Tibial artery (tissue), 4 donors: ENCODE measurements at regions not wholly inside any gene's neighbourhood (a gene's known extent, or its start where the extent isn't known, plus 50 kb on each side); places are given as distances from the start of the nearest gene placed in this dataset.

Experiments used
- DNase-seq, 2 donors: peaks; one replicate each; pipeline ENCODE4 v3.0.0-alpha.2; 2019
- H3K27ac ChIP-seq, 2 donors: fragments of 200-600 bp; sonication (generic) in 1 of 2; 1 replicate in 1 of 2; 2 replicates in 1 of 2; pipeline ENCODE4 v1.5.1; 2018 to 2019; ENCODE audit warnings: mild to moderate bottlenecking in 1 of 2
- H3K27me3 ChIP-seq, 2 donors: fragments of 200-600 bp; sonication (generic) in 1 of 2; one replicate each; pipeline versions ENCODE4 v1.5.1 to v1.6.0; 2016 to 2019
- H3K36me3 ChIP-seq, 3 donors: fragments of 200-600 bp; sonication (generic) in 2 of 3; one replicate each; pipeline ENCODE4 v1.5.1; 2016 to 2019; ENCODE audit warnings: mild to moderate bottlenecking in 2 of 3
- H3K4me1 ChIP-seq, 4 donors: fragments of 200-600 bp; sonication (generic) in 2 of 4; 1 replicate in 3 of 4; 2 replicates in 1 of 4; pipeline ENCODE4 v1.5.1; 2016 to 2019
- H3K4me3 ChIP-seq, 2 donors: fragments of 200-600 bp; sonication (generic) in 1 of 2; 1 replicate in 1 of 2; 2 replicates in 1 of 2; pipeline ENCODE4 v1.5.1; 2018 to 2019; ENCODE audit warnings: mild to moderate bottlenecking in 2 of 2
- H3K9me3 ChIP-seq, 3 donors: fragments of 200-600 bp; sonication (generic) in 1 of 3; one replicate each; pipeline ENCODE4 v1.5.1; 2016 to 2019
- intact Hi-C: fragments of 100-400 bp; cut with DNase I; formaldehyde crosslinking; loops from one replicate; pipeline ENCODE4 v1.15.0; 2023; ENCODE audit warnings: low total_unique reads
- TF ChIP-seq, protein P1 (sequence below), 2 experiments: fragments of 200-600 bp in 1 of 2; fragments of 450-650 bp in 1 of 2; IDR thresholded peaks; one replicate each; pipeline ENCODE4 v1.5.1; 2017 to 2019; ENCODE audit warnings: antibody characterized with exemption in 2 of 2, mild to moderate bottlenecking in 1 of 2, moderate library complexity in 1 of 2

DNA sequence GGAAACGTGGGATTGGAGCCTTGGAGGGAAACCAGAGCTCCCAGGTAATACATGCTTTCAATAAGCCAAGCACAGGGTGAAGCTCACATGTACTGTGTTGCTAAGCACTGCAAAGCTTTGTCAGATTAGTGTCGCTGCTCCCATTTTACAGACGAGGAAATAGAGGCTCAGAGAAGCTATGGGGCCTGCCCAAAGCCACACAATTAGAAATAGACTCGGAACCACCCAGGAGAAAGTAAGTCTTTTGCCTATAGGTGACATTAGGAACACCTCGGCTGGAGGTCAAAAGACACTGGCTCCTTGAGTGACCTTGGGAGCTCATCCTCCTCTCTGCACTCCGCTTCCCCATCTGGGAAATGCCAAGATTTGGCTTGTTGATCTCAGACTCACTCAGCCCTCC, 175.6 kb upstream of the ZC3H12A start:
- Histone ChIP-seq H3K27me3 (peaks cover 0 to 45% of the 10 kb centered on the region in 2 donors), H3K27ac (no peak overlapping the region), H3K9me3 (no peaks in the 10 kb centered on the region), H3K36me3 (no peaks in the 10 kb centered on the region), H3K4me1 (no peaks in the 10 kb centered on the region), H3K4me3 (no peak overlapping the region)
- DNase-seq, result no peak
- TF ChIP-seq, protein P1, sequence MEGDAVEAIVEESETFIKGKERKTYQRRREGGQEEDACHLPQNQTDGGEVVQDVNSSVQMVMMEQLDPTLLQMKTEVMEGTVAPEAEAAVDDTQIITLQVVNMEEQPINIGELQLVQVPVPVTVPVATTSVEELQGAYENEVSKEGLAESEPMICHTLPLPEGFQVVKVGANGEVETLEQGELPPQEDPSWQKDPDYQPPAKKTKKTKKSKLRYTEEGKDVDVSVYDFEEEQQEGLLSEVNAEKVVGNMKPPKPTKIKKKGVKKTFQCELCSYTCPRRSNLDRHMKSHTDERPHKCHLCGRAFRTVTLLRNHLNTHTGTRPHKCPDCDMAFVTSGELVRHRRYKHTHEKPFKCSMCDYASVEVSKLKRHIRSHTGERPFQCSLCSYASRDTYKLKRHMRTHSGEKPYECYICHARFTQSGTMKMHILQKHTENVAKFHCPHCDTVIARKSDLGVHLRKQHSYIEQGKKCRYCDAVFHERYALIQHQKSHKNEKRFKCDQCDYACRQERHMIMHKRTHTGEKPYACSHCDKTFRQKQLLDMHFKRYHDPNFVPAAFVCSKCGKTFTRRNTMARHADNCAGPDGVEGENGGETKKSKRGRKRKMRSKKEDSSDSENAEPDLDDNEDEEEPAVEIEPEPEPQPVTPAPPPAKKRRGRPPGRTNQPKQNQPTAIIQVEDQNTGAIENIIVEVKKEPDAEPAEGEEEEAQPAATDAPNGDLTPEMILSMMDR (IDR thresholded peaks at IDR 0.05), result no peak
- intact Hi-C loops, result no loop called here

DNA sequence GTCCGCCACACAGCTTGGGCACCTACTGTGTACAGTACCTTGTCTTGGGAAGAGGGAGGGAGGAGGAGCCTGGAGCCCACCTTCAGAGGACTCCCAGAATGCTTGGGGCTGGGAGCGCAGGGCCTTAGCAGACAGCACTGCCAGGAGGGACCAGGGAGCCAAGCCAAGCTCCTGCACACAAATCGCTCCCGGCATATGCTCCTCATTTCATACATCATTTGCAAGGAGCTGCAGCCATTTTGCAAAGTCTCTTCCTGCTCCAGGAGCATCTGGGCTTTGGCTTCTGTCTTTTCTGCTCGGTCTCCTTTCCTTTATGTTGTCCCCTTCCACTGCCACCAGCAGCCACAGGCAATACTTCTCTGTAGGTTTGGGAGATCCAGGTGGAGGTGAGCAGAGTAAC, 175.2 kb upstream of the ZC3H12A start:
- peaks cover 0 to 41% of the 10 kb centered on the region in 2 donors for H3K27me3 ChIP-seq
- intact Hi-C loops, result no loop called here
- no peaks in the 10 kb centered on the region for H3K36me3 ChIP-seq
- H3K9me3 ChIP-seq, result no peaks in the 10 kb centered on the region
- DNase-seq, result no peak
- H3K4me3 ChIP-seq, result no peak overlapping the region
- no peaks in the 10 kb centered on the region for H3K4me1 ChIP-seq
- TF ChIP-seq, protein P1 (IDR thresholded peaks at IDR 0.05), result no peak
- no peak overlapping the region for H3K27ac ChIP-seq

DNA sequence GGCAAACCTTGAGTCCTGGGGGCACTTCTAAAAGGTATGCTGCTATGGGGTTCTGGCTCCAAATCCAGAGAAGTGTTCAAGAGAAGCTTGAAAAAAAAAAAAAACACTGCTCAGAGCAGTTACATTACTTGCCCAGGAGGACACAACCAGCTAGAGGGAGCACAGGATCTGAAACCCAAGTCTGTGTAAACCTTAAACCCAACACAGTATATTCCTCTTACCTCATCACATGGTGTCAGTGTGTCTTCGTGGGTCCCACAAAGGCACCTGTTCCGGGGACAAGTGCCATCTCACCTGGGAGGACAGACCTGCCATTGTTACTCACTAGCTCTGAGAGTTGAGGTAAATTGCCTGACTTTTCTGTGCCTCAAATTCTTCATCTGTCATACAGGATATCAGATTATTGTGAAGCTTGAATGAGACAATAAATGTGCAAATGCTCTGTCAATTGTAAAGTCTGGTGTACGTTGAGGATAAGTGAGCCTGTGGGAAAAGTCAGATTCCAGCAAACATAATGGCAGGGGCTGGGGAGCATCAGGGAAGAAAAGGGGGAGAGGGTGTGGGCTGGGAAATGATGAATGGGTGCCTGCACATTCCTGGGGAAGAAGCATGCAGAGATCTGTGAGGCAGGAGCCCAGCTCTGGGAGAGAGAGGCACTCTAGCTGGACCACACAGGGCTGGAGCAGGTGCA, 170.4 kb upstream of the ZC3H12A start:
- Histone ChIP-seq H3K27me3 (peaks cover 0 to 17% of the 10 kb centered on the region in 2 donors), H3K4me1 (peaks cover 0 to 8% (median 0%) of the 10 kb centered on the region in 4 donors), H3K27ac (no peak overlapping the region), H3K9me3 (no peaks in the 10 kb centered on the region), H3K36me3 (no peaks in the 10 kb centered on the region), H3K4me3 (no peak overlapping the region)
- TF ChIP-seq, protein P1 (IDR thresholded peaks at IDR 0.05), result no peak
- DNase-seq, result no peak
- intact Hi-C loops, result no loop called here

DNA sequence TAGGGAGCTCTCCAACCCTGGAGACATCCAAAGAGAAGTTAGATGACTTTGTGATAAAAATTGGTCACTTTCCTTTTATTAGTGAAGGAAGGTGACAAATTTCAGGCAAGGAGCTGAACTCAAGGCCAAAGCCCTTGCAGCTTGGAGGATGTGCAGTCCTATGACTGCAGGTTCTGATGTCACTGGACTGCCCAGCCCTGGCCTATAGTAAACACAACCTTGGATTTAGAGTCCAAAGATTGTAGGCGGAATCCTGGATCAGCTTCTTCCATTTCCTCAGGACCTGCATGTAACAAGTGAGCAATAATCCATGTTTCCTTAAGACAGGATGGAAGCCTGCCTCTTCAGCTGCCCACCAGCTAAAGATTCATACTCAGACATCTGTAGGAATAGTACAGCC, 169.3 kb upstream of the ZC3H12A start:
- no peak for DNase-seq
- Histone ChIP-seq H3K4me3 (no peak overlapping the region), H3K9me3 (no peaks in the 10 kb centered on the region), H3K27me3 (peaks cover 0 to 14% of the 10 kb centered on the region in 2 donors), H3K4me1 (peaks cover 0 to 8% (median 0%) of the 10 kb centered on the region in 4 donors), H3K36me3 (no peaks in the 10 kb centered on the region), H3K27ac (no peak overlapping the region)
- TF ChIP-seq, protein P1 (IDR thresholded peaks at IDR 0.05), result no peak
- intact Hi-C loops, result no loop called here

DNA sequence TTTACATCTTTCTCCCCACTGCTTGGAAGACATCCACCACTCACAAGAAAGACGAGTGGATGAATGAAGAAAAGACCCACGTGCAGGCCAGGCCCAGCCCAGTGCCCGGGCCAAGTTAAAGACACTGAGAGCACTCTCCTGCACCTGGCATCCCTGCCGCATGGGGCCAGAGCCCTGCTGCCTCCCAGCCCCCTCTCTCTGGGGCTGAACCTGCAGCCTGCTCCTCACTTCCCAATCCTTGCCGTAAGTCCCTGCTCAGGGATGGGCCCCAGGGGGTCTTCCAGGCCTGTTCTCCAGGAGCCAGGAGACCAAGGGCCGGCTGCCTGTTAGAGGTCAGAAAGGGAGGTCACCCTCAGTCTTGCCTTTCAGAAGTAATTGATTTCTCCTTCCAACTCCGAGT, 168.5 kb upstream of the ZC3H12A start:
- intact Hi-C loops, result no loop called here
- Histone ChIP-seq H3K9me3 (no peaks in the 10 kb centered on the region), H3K27ac (no peak overlapping the region), H3K36me3 (no peaks in the 10 kb centered on the region), H3K27me3 (peaks cover 0 to 13% of the 10 kb centered on the region in 2 donors), H3K4me3 (no peak overlapping the region), H3K4me1 (peaks cover 0 to 8% (median 0%) of the 10 kb centered on the region in 4 donors)
- TF ChIP-seq, protein P1 (IDR thresholded peaks at IDR 0.05), result no peak
- DNase-seq, result no peak
